Choroid plexus epithelial cell (primary cell): ENCODE measurements at regions not wholly inside any gene's neighbourhood (a gene's known extent, or its start where the extent isn't known, plus 50 kb on each side); places are given as distances from the start of the nearest gene placed in this dataset.
A peak's percentile ranks its signal among the peaks of the same experiment; 100 is the strongest.

Experiments
- DNase-seq: peaks from one replicate; pipeline ENCODE4 v3.0.0-alpha.2; 2010; ENCODE audit warnings: low read depth
- H3K4me3 ChIP-seq: 2 replicates; pipeline ENCODE4 v1.5.1; 2011; ENCODE audit warnings: low read depth, mild to moderate bottlenecking, control low read depth, low read length, moderate library complexity
- TF ChIP-seq, protein P1 (sequence below): conservative IDR thresholded peaks from 2 replicates; pipeline ENCODE4 v1.5.1; 2011; ENCODE audit warnings: low read depth, mild to moderate bottlenecking, control low read depth, inconsistent platforms, low read length, moderate library complexity

DNA sequence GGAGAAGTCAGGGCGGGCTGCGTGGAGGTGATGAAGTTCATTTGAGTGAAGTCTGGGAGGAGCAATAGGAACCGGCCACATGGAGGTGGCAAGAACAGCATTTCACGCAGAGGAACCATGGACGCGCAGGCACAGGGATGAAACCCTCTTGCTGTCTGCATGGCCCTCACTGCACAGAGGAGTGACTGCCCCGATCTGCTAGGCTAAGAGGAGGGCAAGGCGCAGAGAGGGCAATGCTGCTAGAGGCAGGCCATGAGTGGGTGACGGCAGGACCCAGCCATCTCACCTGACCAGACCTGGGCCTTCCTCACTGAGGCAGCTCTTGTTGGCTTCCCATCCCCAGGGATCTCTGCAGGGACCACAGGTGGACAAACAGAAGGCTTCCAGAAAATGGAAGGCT lies 90.3 kb downstream of the BARX1 start:
- no peak for DNase-seq
- no peak overlapping the region for H3K4me3 ChIP-seq
- TF ChIP-seq, protein P1, sequence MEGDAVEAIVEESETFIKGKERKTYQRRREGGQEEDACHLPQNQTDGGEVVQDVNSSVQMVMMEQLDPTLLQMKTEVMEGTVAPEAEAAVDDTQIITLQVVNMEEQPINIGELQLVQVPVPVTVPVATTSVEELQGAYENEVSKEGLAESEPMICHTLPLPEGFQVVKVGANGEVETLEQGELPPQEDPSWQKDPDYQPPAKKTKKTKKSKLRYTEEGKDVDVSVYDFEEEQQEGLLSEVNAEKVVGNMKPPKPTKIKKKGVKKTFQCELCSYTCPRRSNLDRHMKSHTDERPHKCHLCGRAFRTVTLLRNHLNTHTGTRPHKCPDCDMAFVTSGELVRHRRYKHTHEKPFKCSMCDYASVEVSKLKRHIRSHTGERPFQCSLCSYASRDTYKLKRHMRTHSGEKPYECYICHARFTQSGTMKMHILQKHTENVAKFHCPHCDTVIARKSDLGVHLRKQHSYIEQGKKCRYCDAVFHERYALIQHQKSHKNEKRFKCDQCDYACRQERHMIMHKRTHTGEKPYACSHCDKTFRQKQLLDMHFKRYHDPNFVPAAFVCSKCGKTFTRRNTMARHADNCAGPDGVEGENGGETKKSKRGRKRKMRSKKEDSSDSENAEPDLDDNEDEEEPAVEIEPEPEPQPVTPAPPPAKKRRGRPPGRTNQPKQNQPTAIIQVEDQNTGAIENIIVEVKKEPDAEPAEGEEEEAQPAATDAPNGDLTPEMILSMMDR: no peak

DNA sequence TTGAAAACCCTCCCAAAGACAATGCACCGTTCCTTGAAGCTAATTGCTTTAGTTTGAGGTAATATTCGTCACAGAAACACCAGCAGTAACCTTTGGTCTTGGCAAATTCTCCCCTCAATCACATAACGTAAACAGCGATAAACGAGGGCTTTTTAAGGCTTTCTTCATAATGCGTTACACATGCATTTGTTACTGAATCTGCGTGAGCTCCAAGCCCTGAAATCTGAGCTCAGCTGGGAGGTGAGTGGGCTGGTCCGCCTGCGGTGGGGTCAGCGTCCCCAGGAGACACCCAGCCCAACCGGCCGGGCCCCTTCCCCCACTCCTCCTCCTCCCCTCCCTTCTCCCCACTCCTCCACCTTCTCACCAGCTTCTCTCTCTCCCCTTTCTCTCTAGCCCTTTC lies 91.1 kb downstream of the BARX1 start:
- TF ChIP-seq, protein P1: no peak
- DNase-seq: no peak
- H3K4me3 ChIP-seq: no peak overlapping the region

DNA sequence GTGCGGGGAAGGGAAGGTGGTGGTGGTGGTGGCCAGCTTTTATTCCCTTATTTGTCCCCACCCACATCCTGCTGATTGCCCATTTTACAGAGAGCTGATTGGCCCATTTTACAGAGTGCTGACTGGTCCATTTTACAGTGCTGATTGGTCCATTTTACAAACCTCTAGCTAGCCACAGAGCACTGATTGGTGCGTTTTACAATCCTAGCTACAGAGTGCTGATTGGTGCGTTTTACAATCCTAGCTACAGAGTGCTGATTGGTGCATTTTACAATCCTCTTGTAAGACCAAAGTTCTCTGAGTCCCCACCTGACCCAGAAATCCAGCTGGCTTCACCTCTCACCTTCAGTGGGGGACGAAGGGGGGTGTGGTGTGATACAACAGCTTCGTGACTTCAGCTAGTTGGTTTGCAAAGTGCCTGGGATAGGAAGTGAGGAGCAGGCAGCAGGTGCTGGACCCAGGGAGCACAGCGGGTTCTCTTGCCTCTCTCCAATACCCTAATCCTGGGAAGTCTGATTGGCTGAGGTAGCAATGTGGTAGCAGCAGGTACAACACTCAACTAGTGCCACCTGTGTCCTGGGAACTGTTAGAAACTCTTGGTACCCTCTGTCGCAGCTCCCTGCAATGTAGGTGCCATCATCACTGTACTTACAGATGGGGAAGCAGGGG lies 92.1 kb downstream of the BARX1 start:
- TF ChIP-seq, protein P1: no peak
- no peak overlapping the region for H3K4me3 ChIP-seq
- DNase-seq: no peak

DNA sequence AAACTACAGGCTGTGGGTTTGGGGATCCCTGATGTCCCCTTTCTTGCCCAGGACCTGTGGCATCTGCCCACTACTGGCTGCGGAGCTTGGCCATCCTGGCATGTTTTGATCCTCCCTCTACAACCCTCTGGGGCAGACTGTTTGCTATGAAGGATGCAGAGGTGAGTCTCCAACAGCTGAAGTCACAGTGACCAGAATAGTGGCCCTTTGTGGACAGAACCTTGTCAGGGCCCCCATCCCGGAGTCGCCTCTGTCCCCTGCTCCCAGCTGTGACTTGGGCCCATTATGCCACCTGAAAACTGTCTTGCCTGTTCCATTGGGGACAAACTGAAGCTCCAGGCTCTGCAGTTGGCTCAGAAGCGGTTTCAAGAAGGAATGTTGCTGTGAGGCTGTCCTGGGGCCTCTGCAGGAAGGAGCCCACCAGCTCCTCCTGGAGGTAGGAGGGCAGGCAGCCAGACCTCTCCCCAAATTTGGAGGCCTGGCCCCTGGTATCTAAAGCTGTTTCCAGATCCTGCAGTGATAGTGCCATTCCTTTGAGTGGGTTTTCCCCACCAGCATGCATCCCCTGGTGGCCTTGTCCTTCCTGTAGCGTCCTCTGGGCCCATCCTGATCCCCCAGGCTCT lies 93.3 kb downstream of the BARX1 start:
- no peak for DNase-seq
- H3K4me3 ChIP-seq: no peak overlapping the region
- TF ChIP-seq, protein P1: no peak

DNA sequence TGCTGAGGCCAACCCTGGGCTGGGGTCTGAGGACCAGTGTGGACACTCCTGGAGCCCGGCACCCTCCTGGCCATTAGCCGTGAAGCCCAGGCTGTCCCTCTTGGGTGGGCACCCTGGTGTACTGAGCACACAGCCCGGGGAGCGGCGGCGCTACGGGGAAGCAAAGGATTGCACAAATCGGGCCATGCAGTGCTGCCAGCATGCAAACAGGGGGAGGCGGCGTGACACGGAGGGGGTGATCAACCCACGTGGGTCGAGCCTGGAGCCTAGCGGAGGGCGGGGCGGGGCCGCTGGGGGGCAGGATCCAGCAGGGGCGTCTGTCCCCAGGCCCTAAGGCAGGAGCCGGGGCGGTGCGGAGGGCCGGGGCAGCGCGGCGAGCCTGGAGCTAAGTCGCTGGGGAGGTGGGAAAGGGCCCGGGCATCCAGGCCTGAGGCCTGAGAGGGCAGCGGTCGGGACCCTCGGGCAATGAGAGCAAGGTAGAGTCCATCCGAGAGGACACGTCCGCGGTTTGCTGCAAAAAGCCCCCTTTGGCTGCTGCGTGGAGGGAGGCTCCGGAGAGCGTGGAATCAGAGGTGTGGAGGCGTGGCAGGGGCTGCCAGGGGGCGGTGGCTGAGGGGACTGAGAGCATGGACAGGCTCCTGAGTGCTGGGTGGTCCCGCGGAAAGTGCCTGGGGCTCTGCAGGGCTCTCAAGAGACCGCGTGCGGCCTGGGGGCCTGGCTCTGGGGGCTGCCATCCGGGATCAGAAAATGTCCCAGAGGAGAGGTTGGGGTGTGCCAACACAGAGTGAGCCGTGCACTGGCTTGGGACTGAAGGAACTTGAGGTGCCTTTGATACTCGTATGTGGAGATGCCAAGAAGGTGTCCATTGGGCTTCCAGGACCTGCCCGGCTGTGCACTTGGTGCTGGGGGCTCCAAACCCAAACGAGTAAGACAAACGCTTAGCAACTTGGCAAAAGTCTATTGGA lies 94.2 kb downstream of the BARX1 start:
- no peak overlapping the region for H3K4me3 ChIP-seq
- DNase-seq: no peak
- TF ChIP-seq, protein P1: no peak

DNA sequence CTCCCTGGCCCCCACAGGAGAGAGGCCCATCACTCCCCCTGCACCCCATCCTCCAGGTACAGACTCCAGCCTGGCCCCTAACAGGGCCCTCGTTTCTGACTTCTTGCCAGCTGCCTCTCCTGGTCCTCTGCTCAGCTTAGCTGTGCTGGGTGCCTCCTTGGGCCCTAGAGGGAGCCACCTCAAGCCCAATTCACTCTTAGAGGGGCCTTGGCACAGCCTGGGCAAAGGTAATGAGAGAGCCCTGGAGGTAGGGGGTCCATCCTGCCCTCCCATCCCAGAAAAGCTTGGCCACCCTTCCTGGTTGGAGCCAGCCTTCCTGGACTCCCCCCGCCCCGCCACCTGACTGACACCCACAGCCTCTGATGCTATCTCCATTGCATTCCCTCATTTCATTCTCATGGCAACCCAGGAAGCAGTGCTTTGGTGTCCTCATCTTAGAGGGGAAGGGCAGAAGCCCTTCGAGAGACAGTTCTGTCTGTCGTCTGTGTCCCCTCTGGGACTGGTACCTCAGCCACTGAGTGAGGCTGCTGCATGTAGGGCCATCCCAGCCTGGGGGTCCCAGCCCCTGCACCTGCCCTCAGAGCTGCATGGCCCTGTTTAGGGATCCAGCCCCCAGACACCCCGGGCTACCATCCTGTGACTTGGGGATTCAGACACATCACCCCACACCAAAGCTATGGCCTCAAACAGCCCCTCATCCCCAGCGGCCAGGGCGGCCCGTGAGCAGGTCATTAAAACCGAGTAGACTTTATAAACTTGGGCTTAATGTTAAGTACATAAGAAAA lies 95.5 kb downstream of the BARX1 start:
- no peak overlapping the region for H3K4me3 ChIP-seq
- TF ChIP-seq, protein P1: peak; percentile 18
- no peak for DNase-seq
